ENCODE measurements at regions not wholly inside any gene's neighbourhood (a gene's known extent, or its start where the extent isn't known, plus 50 kb on each side); places are given as distances from the start of the nearest gene placed in this dataset.
"Not testable (repeated sequence)": the region's sequence is repeated elsewhere in the genome, so short reads cannot be mapped to it uniquely, and the experiment has no call there.

DNA sequence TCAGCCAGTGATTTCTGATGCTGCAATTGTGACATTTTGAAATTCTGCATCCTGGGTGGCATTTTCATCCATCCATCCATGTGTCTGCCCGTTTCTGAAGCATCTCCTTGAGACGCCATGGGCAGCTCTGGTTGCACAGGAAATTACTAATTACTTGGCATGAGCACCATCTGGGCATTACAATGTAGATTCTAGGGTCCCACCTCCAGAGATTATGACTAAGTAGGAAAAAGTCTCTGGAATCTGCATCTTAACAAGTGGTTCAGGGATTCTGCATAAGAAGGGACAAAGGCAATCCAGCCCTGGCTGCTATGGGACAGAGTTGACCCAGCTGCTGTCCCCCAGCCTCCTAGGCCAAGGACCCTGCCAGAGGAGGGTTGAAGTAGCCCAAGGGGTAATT is 65.3 kb downstream of the CUZD1 start:
- peak; percentile 67 for DNase-seq

DNA sequence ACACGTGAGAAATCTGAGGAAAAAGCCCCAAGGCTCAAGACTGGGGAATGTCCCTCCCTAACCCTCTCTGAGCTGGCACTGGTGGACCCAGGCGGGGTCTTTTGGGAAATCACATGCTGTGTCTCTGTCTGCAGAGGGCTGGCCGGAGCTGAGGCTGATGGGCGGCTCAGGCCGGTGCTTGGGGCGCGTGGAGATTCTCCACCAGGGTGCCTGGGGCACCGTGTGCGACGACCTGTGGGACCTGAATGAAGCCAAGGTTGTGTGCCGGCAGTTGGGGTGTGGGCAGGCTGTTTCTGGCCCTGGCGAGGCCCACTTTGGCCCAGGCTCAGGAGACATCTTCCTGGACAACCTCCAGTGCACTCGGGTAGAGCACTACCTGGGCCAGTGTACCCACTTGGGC is 65.7 kb downstream of the CUZD1 start:
- DNase-seq, result no peak

DNA sequence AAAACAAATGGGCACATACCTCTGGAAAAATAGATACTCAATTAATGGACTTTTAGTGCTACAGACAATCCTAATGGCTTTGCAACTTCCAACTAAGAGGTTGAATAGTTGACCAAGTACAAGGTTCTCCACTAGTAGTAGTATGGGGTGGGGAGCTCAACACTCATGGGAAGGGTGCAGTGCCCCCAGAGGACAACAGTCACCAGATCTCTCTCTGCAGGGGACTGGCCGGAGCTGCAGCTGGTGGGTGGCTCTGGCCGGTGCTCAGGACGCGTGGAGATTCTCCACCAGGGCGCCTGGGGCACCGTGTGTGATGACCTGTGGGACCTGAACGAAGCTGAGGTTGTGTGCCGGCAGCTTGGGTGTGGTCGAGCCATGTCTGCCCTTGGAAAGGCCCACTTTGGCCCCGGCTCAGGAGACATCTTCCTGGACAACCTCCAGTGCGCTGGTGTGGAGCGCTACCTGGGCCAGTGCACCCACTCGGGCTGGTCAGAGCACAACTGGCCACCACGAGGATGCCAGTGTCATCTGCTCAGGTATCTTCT is 68.1 kb downstream of the CUZD1 start:
- DNase-seq, result no peak

DNA sequence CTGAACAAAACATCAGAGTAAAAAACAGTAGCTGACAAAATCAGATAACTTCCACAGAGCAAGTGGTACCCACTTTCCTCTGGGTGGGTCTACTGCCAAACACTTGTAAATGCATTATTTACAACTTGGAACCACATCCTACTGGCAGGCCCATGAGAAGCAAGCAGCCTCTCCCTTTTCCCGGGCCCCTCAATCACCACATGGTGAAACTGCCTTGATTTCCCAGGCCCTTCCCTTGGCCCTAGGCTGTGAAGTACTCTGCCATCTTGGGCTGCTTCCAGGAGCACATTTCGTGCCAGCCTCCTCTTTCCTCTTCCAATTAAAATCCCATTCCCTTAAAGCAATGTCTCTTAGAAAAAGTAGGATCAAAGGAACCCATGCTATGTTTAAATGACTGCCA is 71.4 kb downstream of the CUZD1 start:
- no peak for DNase-seq

DNA sequence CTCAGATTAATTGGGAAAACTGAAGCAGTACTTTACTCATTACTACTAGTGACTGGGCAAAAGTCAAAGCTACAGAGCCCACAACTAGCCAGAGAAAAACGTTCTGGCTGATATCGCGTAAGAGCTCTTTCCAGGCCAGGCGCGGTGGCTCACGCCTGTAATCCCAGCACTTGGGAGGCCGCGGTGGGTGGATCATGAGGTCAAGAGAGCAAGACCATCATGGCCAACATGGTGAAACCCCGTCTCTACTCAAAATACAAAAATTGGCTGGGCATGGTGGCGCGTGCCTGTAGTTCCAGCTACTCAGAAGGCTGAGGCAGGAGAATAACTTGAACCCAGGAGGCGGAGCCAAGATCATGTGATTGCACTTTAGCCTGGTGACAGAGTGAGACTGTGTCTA is 71.8 kb upstream of the C10orf120 start:
- not testable (repeated sequence) for DNase-seq

DNA sequence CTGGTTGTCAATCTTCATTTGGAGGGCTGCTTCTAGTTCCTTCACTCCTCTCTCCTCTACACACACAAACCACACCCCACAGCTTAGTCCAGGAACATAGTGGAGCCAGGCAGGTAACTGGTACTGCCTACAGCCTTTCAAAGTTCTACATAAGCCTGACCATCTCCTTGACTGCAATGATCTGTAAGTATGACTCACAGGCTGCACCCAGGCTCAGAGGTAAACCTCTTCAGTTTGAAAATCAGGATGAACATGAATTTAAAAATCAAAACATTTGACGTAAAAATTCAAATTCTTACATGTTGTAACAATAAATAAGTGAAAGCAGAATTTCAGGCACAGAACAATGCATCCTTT is 68.7 kb upstream of the C10orf120 start:
- DNase-seq, result no peak

DNA sequence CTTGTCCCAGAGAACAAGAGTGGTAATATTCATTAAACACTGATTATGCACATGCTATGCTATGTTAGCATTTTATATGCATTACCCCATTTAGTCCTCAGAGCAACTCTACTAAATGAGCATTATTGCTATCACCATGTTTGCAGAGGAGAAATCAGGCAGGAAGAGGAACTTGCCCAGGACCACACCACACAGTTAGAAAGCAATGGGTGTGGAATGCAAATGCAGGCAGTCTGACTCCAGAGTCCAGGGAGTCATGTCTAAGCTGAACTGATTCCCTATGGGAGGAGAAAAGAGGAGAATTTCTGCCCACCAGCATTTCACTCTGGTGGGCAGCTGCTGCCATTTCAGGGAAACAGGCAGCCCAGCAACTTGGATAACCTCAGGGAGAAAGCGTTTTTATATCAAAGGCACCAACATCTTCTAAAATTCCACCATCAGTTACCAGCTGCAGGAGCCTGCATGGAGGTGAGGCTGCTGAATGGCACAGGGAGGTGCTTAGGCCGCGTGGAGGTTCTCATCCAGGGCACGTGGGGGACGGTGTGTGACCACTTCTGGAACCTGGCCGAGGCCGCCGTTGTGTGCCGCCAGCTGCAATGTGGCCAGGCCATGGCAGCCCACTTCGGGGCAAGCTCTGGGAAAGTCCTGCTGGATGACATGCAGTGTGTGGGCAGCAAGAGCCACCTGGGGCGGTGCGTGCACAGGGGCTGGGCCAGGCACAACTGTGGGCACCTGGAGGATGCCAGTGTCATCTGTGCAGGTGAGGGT is 68.2 kb upstream of the C10orf120 start:
- DNase-seq, result no peak

DNA sequence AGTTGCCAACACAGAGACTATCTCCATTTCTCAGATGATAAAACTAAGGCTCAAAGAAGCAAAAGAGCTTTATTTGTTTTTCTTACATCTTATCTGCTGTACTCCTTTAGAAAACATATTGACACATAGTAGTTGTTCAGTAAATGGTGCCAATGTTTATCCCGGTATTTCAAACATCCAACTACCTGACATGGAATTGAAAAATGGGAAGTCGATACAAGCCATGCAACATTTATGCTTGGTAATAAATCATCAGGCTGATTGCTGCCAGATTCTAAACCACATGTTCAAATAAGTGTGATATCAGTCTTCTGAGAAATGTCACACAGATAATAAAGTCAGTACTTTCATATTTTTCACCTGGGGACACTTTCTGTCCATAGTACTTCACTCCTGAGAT is 65.8 kb upstream of the C10orf120 start:
- no peak for DNase-seq

DNA sequence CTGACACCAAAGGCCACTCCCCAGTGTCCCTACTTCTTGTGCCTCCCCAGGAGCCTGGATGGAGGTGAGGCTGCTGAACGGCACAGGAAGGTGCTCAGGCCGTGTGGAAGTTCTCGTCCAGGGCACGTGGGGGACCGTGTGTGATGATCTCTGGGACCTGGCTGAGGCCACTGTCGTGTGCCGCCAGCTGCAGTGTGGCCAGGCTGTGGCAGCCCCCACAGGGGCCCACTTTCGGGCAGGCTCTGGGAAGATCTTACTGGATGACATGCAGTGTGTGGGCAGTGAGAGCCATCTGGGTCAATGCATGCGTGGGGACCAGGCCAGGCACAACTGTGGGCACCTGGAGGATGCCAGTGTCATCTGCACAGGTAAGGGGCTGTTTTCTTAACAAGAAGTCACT is 57.0 kb upstream of the C10orf120 start:
- DNase-seq, result no peak

DNA sequence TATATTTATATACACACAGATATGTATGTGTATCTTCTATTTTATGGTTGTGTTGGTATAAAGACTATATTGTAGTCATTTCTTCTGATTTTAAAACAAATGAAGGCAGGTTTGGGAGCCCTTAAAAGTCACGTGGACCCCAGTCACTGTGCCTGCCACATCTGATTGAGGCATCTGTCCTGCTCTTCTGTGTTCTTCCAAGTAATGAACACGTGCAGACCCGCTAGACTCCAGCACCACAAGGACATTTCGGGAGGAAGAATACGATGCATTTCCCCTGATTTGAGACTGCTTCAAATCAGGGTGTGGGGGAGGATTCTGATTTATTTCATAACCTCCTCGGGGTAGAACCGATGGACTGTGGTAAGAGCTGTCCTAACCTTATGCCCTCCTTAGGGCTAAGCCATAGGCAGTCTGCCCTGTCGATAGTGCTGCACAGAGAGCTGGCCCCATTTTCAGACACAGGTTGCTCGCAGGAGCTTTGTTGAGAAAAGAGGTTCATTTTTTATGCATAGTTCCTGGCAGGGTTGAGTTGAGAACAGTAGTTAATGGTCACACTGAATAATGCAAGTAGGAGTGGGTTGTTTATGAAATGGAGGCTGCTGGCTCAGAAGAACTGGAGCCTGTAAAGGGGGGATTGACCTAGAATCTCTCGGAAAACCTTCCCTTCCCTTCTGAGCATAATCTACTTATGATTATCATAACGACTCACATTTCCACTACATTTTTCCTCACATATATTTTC is 55.0 kb upstream of the C10orf120 start:
- DNase-seq, result no peak

DNA sequence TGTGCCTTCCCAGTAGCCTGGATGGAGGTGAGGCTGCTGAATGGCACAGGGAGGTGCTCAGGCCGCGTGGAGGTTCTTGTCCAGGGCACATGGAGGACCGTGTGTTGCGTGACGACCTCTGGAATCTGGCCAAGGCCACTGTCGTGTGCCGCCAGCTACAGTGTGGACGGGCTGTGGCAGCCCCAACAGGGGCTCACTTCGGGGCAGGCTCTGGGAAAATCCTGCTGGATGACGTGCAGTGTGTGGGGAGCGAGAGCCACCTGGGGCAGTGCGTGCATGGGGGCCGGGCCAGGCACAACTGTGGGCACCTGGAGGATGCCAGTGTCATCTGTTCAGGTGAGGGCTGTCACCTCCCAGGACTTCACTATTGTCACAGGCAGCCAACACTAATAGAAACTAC is 50.2 kb upstream of the C10orf120 start:
- no peak for DNase-seq

All from EL (cell line).